WTC11 (cell line): ENCODE measurements at regions not wholly inside any gene's neighbourhood (a gene's known extent, or its start where the extent isn't known, plus 50 kb on each side); places are given as distances from the start of the nearest gene placed in this dataset.

Experiments
- ATAC-seq: fragments of 200-7000 bp; cut with Tn5 transposase; 2 replicates; pipeline ENCODE4 v1.10.0; 2021; ENCODE audit warnings: mild to moderate bottlenecking, moderate library complexity
- CTCF ChIA-PET: fragments of 300-600 bp; sonication (Branson Sonifier 250); formaldehyde crosslinking; loops from one replicate; lab custom pipeline; 2021; ENCODE audit warnings: antibody characterized with exemption; lab: Charles Lee
- POLR2A ChIA-PET: fragments of 350-600 bp; sonication (Branson Sonifier 250); formaldehyde crosslinking; loops from one replicate; lab custom pipeline; 2021; ENCODE audit warnings: antibody characterized with exemption; lab: Charles Lee
- DNase-seq: peaks from one replicate; pipeline ENCODE4 v3.0.0; 2021; ENCODE audit warnings: low spot score
- H3K27ac Mint-ChIP-seq: 2 replicates; pipeline ENCODE4 v1.8.0; 2021; ENCODE audit warnings: mixed read lengths
- H3K27me3 Mint-ChIP-seq: 2 replicates; pipeline ENCODE4 v1.8.0; 2021; ENCODE audit warnings: low read depth, mild to moderate bottlenecking, moderate library complexity, mixed read lengths
- H3K36me3 Mint-ChIP-seq: 2 replicates; pipeline ENCODE4 v1.8.0; 2021; ENCODE audit warnings: mixed read lengths
- H3K4me1 Mint-ChIP-seq: 2 replicates; pipeline ENCODE4 v1.8.0; 2022; ENCODE audit warnings: mixed read lengths
- H3K4me3 Mint-ChIP-seq: 2 replicates; pipeline ENCODE4 v1.8.0; 2021; ENCODE audit warnings: mild to moderate bottlenecking, moderate library complexity, mixed read lengths
- H3K9me3 Mint-ChIP-seq: 2 replicates; pipeline ENCODE4 v1.8.0; 2021; ENCODE audit warnings: mixed read lengths
- AR ChIP-seq: fragments of 250-450 bp; sonication (Bioruptor Pico); IDR thresholded peaks from 2 replicates; pipeline ENCODE4 v1.9.0; 2021; ENCODE audit warnings: mild to moderate bottlenecking
- ATF1 ChIP-seq: sonication (generic); formaldehyde crosslinking; IDR thresholded peaks from 2 replicates; pipeline ENCODE4 v1.8.1; 2023; ENCODE audit warnings: mild to moderate bottlenecking, moderate library complexity, missing genetic modification reagents
- E2F1 ChIP-seq: sonication (generic); formaldehyde crosslinking; IDR thresholded peaks from 2 replicates; pipeline ENCODE4 v1.8.0; 2022; ENCODE audit warnings: mild to moderate bottlenecking, missing genetic modification reagents
- EMX1 ChIP-seq: fragments of 250-450 bp; sonication (Bioruptor Pico); IDR thresholded peaks from 2 replicates; pipeline ENCODE4 v1.8.0; 2021; ENCODE audit warnings: mild to moderate bottlenecking
- ERG ChIP-seq: fragments of 250-450 bp; sonication (Bioruptor Pico); IDR thresholded peaks from 2 replicates; pipeline ENCODE4 v1.8.0; 2021; ENCODE audit warnings: mild to moderate bottlenecking
- ESRRA ChIP-seq: sonication (generic); formaldehyde crosslinking; IDR thresholded peaks from 2 replicates; pipeline ENCODE4 v1.8.1; 2022; ENCODE audit warnings: mild to moderate bottlenecking, missing genetic modification reagents, borderline replicate concordance
- FOXK1 ChIP-seq: sonication (generic); formaldehyde crosslinking; IDR thresholded peaks from 2 replicates; pipeline ENCODE4 v1.8.0; 2022; ENCODE audit warnings: mild to moderate bottlenecking, moderate library complexity, missing genetic modification reagents
- GRHL2 ChIP-seq: fragments of 250-450 bp; sonication (Bioruptor Pico); IDR thresholded peaks from 2 replicates; pipeline ENCODE4 v1.8.0; 2022; ENCODE audit warnings: mild to moderate bottlenecking, moderate library complexity; ENCODE audit not compliant: insufficient replicate concordance, severe bottlenecking
- NFE2L1 ChIP-seq: sonication (generic); formaldehyde crosslinking; IDR thresholded peaks from 2 replicates; pipeline ENCODE4 v1.8.1; 2023; ENCODE audit warnings: missing genetic modification reagents
- NR1H2 ChIP-seq: sonication (generic); formaldehyde crosslinking; IDR thresholded peaks from 2 replicates; pipeline ENCODE4 v1.9.0; 2021; ENCODE audit warnings: mild to moderate bottlenecking, moderate library complexity, missing genetic modification reagents
- NR3C1 ChIP-seq: sonication (generic); formaldehyde crosslinking; conservative IDR thresholded peaks from 2 replicates; pipeline ENCODE4 v1.8.1; 2023; ENCODE audit warnings: low read depth, mild to moderate bottlenecking, missing genetic modification reagents
- OVOL2 ChIP-seq: fragments of 250-450 bp; sonication (Bioruptor Pico); IDR thresholded peaks from 2 replicates; pipeline ENCODE4 v1.9.0; 2021; ENCODE audit warnings: mild to moderate bottlenecking, borderline replicate concordance
- PRRX2 ChIP-seq: fragments of 250-450 bp; sonication (Bioruptor Pico); IDR thresholded peaks from 2 replicates; pipeline ENCODE4 v1.8.0; 2021; ENCODE audit warnings: mild to moderate bottlenecking
- RELA ChIP-seq: sonication (generic); formaldehyde crosslinking; IDR thresholded peaks from 2 replicates; pipeline ENCODE4 v1.8.1; 2022; ENCODE audit warnings: missing genetic modification reagents, mild to moderate bottlenecking, borderline replicate concordance
- SP1 ChIP-seq: sonication (generic); formaldehyde crosslinking; conservative IDR thresholded peaks from 2 replicates; pipeline ENCODE4 v1.8.1; 2022; ENCODE audit warnings: missing genetic modification reagents
- STAT6 ChIP-seq: sonication (generic); formaldehyde crosslinking; conservative IDR thresholded peaks from 2 replicates; pipeline ENCODE4 v1.8.1; 2023; ENCODE audit warnings: mild to moderate bottlenecking, low read depth, missing genetic modification reagents, moderate library complexity
- TEAD1 ChIP-seq: sonication (generic); formaldehyde crosslinking; IDR thresholded peaks from 2 replicates; pipeline ENCODE4 v1.8.0; 2022; ENCODE audit warnings: mild to moderate bottlenecking, missing genetic modification reagents
- USF1 ChIP-seq: sonication (generic); formaldehyde crosslinking; IDR thresholded peaks from 2 replicates; pipeline ENCODE4 v1.8.0; 2022; ENCODE audit warnings: mild to moderate bottlenecking, missing genetic modification reagents
- ZNF121 ChIP-seq: sonication (generic); formaldehyde crosslinking; IDR thresholded peaks from 2 replicates; pipeline ENCODE4 v1.8.0; 2023; ENCODE audit warnings: missing genetic modification reagents
- ZNF396 ChIP-seq: fragments of 250-450 bp; sonication (Bioruptor Pico); IDR thresholded peaks from 2 replicates; pipeline ENCODE4 v1.8.0; 2021; ENCODE audit warnings: mild to moderate bottlenecking, moderate library complexity, borderline replicate concordance

- TF ChIP-seq STAT6 = no peak
- no peak for TF ChIP-seq USF1 (CRISPR knock-in tag)
Observed at GRCh38 chr10:71042699-71043098, 154.3 kb upstream of the PCBD1 start (continued).

- TF ChIP-seq ZNF396 (CRISPR knock-in tag) (no peak), ZNF121 (CRISPR knock-in tag) (no peak), NR3C1 (CRISPR knock-in tag) (no peak), RELA (CRISPR knock-in tag) (no peak)
- Mint-ChIP-seq H3K36me3 (no peaks in the 10 kb centered on the region), H3K4me3 (no peak overlapping the region), H3K9me3 (no peaks in the 10 kb centered on the region), H3K4me1 (peaks cover 8% of the 10 kb centered on the region), H3K27me3 (peaks cover 3% of the 10 kb centered on the region; the same call in 1 of the 2 replicates), H3K27ac (no peak overlapping the region)
- ATAC-seq (no peak), DNase-seq (no peak)
- POLR2A ChIA-PET = no interaction called here
- CTCF ChIA-PET = interaction anchor here (1.8 kb wide), 1 partner anchor 10 kb away, joined by 4 read pairs; no protein-coding TSS in a partner anchor
Observed at GRCh38 chr10:71043858-71044257, 155.5 kb upstream of the PCBD1 start.

GRCh38 chr10:71044720-71045119 is 156.4 kb upstream of the PCBD1 start:
- Mint-ChIP-seq H3K4me1 (peaks cover 8% of the 10 kb centered on the region), H3K27me3 (peaks cover 3% of the 10 kb centered on the region; the same call in 1 of the 2 replicates), H3K9me3 (no peaks in the 10 kb centered on the region), H3K4me3 (no peak overlapping the region), H3K36me3 (no peaks in the 10 kb centered on the region), H3K27ac (no peak overlapping the region)
- CTCF ChIA-PET = interaction anchor here (1.4 kb wide), 1 partner anchor 11 kb away, joined by 7 read pairs; no protein-coding TSS in a partner anchor
- POLR2A ChIA-PET = no interaction called here
- ATAC-seq (no peak), DNase-seq (no peak)
- no peak for TF ChIP-seq GRHL2 (CRISPR knock-in tag)
- TF ChIP-seq STAT6 = no peak
- no peak for TF ChIP-seq AR (CRISPR knock-in tag)
- TF ChIP-seq NR1H2 (CRISPR knock-in tag) = no peak
- TF ChIP-seq NFE2L1 = no peak
- TF ChIP-seq E2F1 (CRISPR knock-in tag) = no peak
- no peak for TF ChIP-seq ERG (CRISPR knock-in tag)
- no peak for TF ChIP-seq SP1 (CRISPR knock-in tag)
- TF ChIP-seq EMX1 (CRISPR knock-in tag) = no peak
- no peak for TF ChIP-seq ATF1 (CRISPR knock-in tag)
- no peak for TF ChIP-seq TEAD1
- no peak for TF ChIP-seq PRRX2 (CRISPR knock-in tag)
- no peak for TF ChIP-seq ESRRA (CRISPR knock-in tag)
- no peak for TF ChIP-seq FOXK1
- TF ChIP-seq USF1 (CRISPR knock-in tag) = no peak
- no peak for TF ChIP-seq OVOL2 (CRISPR knock-in tag)
- TF ChIP-seq RELA (CRISPR knock-in tag) = no peak
